H9 (cell line): ENCODE measurements at regions not wholly inside any gene's neighbourhood (a gene's known extent, or its start where the extent isn't known, plus 50 kb on each side); places are given as distances from the start of the nearest gene placed in this dataset.

Experiments
- DNase-seq: peaks from one replicate; pipeline ENCODE4 v3.0.0-alpha.2; 2017
- H2AFZ ChIP-seq: one replicate; pipeline ENCODE4 v1.6.1; 2013; ENCODE audit warnings: mild to moderate bottlenecking, low read length, control low read depth, moderate library complexity
- H2AK5ac ChIP-seq: 2 replicates; pipeline ENCODE4 v1.6.1; 2013; ENCODE audit warnings: low read length, control low read depth, mixed read lengths; ENCODE audit not compliant: insufficient read length
- H2BK120ac ChIP-seq: one replicate; pipeline ENCODE4 v1.6.1; 2013; ENCODE audit warnings: low read depth, mild to moderate bottlenecking, low read length, control low read depth, inconsistent platforms; ENCODE audit not compliant: poor library complexity, severe bottlenecking
- H2BK12ac ChIP-seq: 2 replicates; pipeline ENCODE4 v1.6.1; 2013; ENCODE audit warnings: low read length, control low read depth, mixed read lengths, low read depth; ENCODE audit not compliant: insufficient read length
- H2BK15ac ChIP-seq: 2 replicates; pipeline ENCODE4 v1.6.1; 2013; ENCODE audit warnings: low read depth, low read length, control low read depth
- H2BK20ac ChIP-seq: one replicate; pipeline ENCODE4 v1.6.1; 2013; ENCODE audit warnings: low read depth, mild to moderate bottlenecking, low read length, control low read depth, inconsistent platforms; ENCODE audit not compliant: poor library complexity, severe bottlenecking
- H2BK5ac ChIP-seq: 2 replicates; pipeline ENCODE4 v1.6.1; 2013; ENCODE audit warnings: low read length, control low read depth, mixed read lengths; ENCODE audit not compliant: insufficient read length
- H3K14ac ChIP-seq: 2 replicates; pipeline ENCODE4 v1.6.1; 2013; ENCODE audit warnings: low read length, control low read depth; ENCODE audit not compliant: insufficient read depth
- H3K18ac ChIP-seq: 2 replicates; pipeline ENCODE4 v1.6.1; 2013; ENCODE audit warnings: low read depth, mild to moderate bottlenecking, mixed read lengths, low read length, control low read depth; ENCODE audit not compliant: insufficient read length
- H3K23ac ChIP-seq: 2 replicates; pipeline ENCODE4 v1.6.1; 2013; ENCODE audit warnings: low read length, control low read depth, mixed read lengths, low read depth; ENCODE audit not compliant: insufficient read length
- H3K23me2 ChIP-seq: 2 replicates; pipeline ENCODE4 v1.6.1; 2013; ENCODE audit warnings: low read depth, mild to moderate bottlenecking, mixed read lengths, low read length, control low read depth; ENCODE audit not compliant: insufficient read length, poor library complexity, severe bottlenecking
- H3K27ac ChIP-seq: 2 replicates; pipeline ENCODE4 v1.5.1; 2013; ENCODE audit warnings: low read length, control low read depth, mixed read lengths, low read depth; ENCODE audit not compliant: insufficient read length
- H3K27me3 ChIP-seq: 2 replicates; pipeline ENCODE4 v1.6.1; 2013; ENCODE audit warnings: low read length, control low read depth, inconsistent platforms; ENCODE audit not compliant: insufficient read depth
- H3K4ac ChIP-seq: 2 replicates; pipeline ENCODE4 v1.6.1; 2013; ENCODE audit warnings: low read depth, mild to moderate bottlenecking, control low read depth, inconsistent platforms, low read length, moderate library complexity
- H3K4me1 ChIP-seq: 2 replicates; pipeline ENCODE4 v1.6.1; 2013; ENCODE audit warnings: low read length, control low read depth, inconsistent platforms; ENCODE audit not compliant: insufficient read depth
- H3K4me2 ChIP-seq: 2 replicates; pipeline ENCODE4 v1.6.1; 2013; ENCODE audit warnings: low read length, control low read depth, mixed read lengths; ENCODE audit not compliant: insufficient read length, insufficient read depth
- H3K56ac ChIP-seq: 2 replicates; pipeline ENCODE4 v1.6.1; 2013; ENCODE audit warnings: low read depth, mild to moderate bottlenecking, mixed read lengths, low read length, control low read depth; ENCODE audit not compliant: insufficient read length
- H3K79me1 ChIP-seq: 2 replicates; pipeline ENCODE4 v1.6.1; 2013; ENCODE audit warnings: low read depth, mild to moderate bottlenecking, moderate library complexity, low read length, control low read depth, inconsistent platforms; ENCODE audit not compliant: insufficient read depth, poor library complexity, severe bottlenecking
- H3K79me2 ChIP-seq: 2 replicates; pipeline ENCODE4 v1.6.1; 2013; ENCODE audit warnings: low read length, control low read depth, inconsistent platforms; ENCODE audit not compliant: insufficient read depth
- H3K9ac ChIP-seq: 2 replicates; pipeline ENCODE4 v1.6.1; 2013; ENCODE audit warnings: low read length, control low read depth, mixed read lengths; ENCODE audit not compliant: insufficient read length; ENCODE audit errors: extremely low read depth
- H3K9me3 ChIP-seq: one replicate; pipeline ENCODE4 v1.6.1; 2013; ENCODE audit warnings: low read depth, low read length, inconsistent platforms; ENCODE audit not compliant: control insufficient read depth
- H3T11ph ChIP-seq: one replicate; pipeline ENCODE4 v1.6.1; 2013; ENCODE audit warnings: mild to moderate bottlenecking, low read length, control low read depth, inconsistent platforms
- H4K20me1 ChIP-seq: one replicate; pipeline ENCODE4 v1.6.1; 2013; ENCODE audit not compliant: control insufficient read depth, insufficient read length, insufficient read depth
- H4K5ac ChIP-seq: 2 replicates; pipeline ENCODE4 v1.6.1; 2013; ENCODE audit warnings: low read depth, mild to moderate bottlenecking, mixed read lengths, low read length, control low read depth; ENCODE audit not compliant: insufficient read length
- H4K8ac ChIP-seq: replicated peaks from 2 replicates; pipeline ENCODE4 v1.6.1; 2013; ENCODE audit warnings: low read length, control low read depth, mixed read lengths, low read depth; ENCODE audit not compliant: insufficient read length
- H4K91ac ChIP-seq: 2 replicates; pipeline ENCODE4 v1.6.1; 2013; ENCODE audit warnings: low read depth, mild to moderate bottlenecking, moderate library complexity, mixed read lengths, low read length, control low read depth; ENCODE audit not compliant: insufficient read length
- H3K27ac Mint-ChIP-seq, 3 experiments: 2 replicates in 2 of 3; 3 replicates in 1 of 3; pipeline ENCODE4 v1.8.0; 2020 to 2021; ENCODE audit warnings: mixed read lengths in 3 of 3, mild to moderate bottlenecking in 1 of 3, moderate library complexity in 1 of 3
- H3K27me3 Mint-ChIP-seq: 2 replicates; pipeline ENCODE4 v1.8.0; 2021; ENCODE audit warnings: low read depth, mild to moderate bottlenecking, moderate library complexity, mixed read lengths
- H3K36me3 Mint-ChIP-seq, 3 experiments: 2 replicates in 2 of 3; 3 replicates in 1 of 3; pipeline ENCODE4 v1.8.0; 2020 to 2021; ENCODE audit warnings: low read depth in 3 of 3, mixed read lengths in 3 of 3; ENCODE audit not compliant: insufficient read depth in 1 of 3
- H3K4me1 Mint-ChIP-seq, 2 experiments: 2 replicates each; pipeline ENCODE4 v1.8.0; 2020; ENCODE audit warnings: mixed read lengths in 2 of 2
- H3K4me3 Mint-ChIP-seq, 2 experiments: 2 replicates in 1 of 2; 3 replicates in 1 of 2; pipeline ENCODE4 v1.8.0; 2020 to 2021; ENCODE audit warnings: mild to moderate bottlenecking in 2 of 2, mixed read lengths in 2 of 2, moderate library complexity in 1 of 2
- H3K9me3 Mint-ChIP-seq, 2 experiments: 2 replicates in 1 of 2; 3 replicates in 1 of 2; pipeline ENCODE4 v1.8.0; 2020; ENCODE audit warnings: mild to moderate bottlenecking in 2 of 2, mixed read lengths in 2 of 2, moderate library complexity in 1 of 2
- CTCF ChIP-seq: fragments of 200-600 bp; sonication (generic); conservative IDR thresholded peaks from 3 replicates; pipeline ENCODE4 v1.8.0; 2021; ENCODE audit warnings: antibody characterized with exemption, mild to moderate bottlenecking
- WGBS: extraction: QIAGEN DNeasy Blood & Tissue Kit; methylation state at CpG from one replicate; pipeline ENCODE4 v1.1.7; 2013; ENCODE audit warnings: missing lambda C conversion rate, low lambda C conversion rate, mixed read lengths; ENCODE audit not compliant: insufficient read length; ENCODE audit errors: extremely low coverage; 5-methylcytosine and 5-hydroxymethylcytosine counted together

GRCh38 chr2:34519659-34520058 lies 920.6 kb upstream of the FAM98A start:
- H3K18ac ChIP-seq, result no peak overlapping the region
- no peak overlapping the region for H3K4me2 ChIP-seq
- Mint-ChIP-seq H3K9me3 (peaks cover 18 to 20% of the 10 kb centered on the region in 2 experiments), H3K36me3 (peaks cover 2 to 27% (median 7%) of the 10 kb centered on the region in 3 experiments; a peak in 5 of 7 replicates), H3K4me3 (no peak overlapping the region), H3K27ac (no peak overlapping the region), H3K4me1 (no peaks in the 10 kb centered on the region), H3K27me3 (no peaks in the 10 kb centered on the region)
- no peak overlapping the region for H3K27ac ChIP-seq
- no peaks in the 10 kb centered on the region for H3K4me1 ChIP-seq
- H3K79me2 ChIP-seq, result no peaks in the 10 kb centered on the region
- no peak overlapping the region for H3K4ac ChIP-seq
- H4K91ac ChIP-seq, result no peak overlapping the region
- H3K9me3 ChIP-seq, result no peaks in the 10 kb centered on the region
- H2BK5ac ChIP-seq, result no peak overlapping the region
- H3K56ac ChIP-seq, result no peak overlapping the region
- H3K14ac ChIP-seq, result no peak overlapping the region
- no peak overlapping the region for H2BK20ac ChIP-seq
- no peak overlapping the region for H3K23ac ChIP-seq
- no peak for TF ChIP-seq CTCF
- H3T11ph ChIP-seq, result no peak overlapping the region
- no peak for DNase-seq
- H3K9ac ChIP-seq, result no peak overlapping the region
- WGBS, result no CpG with 5 or more reads among the region's 3 CpGs
- no peak overlapping the region for H4K5ac ChIP-seq
- H3K23me2 ChIP-seq, result no peaks in the 10 kb centered on the region
- H2AK5ac ChIP-seq, result no peak overlapping the region
- H3K27me3 ChIP-seq, result no peaks in the 10 kb centered on the region
- no peak overlapping the region for H2BK120ac ChIP-seq
- H2AFZ ChIP-seq, result no peak overlapping the region
- no peak overlapping the region for H2BK12ac ChIP-seq
- H4K8ac ChIP-seq, result no peak overlapping the region
- no peaks in the 10 kb centered on the region for H3K79me1 ChIP-seq
- H4K20me1 ChIP-seq, result no peaks in the 10 kb centered on the region
- H2BK15ac ChIP-seq, result no peak overlapping the region
